Skeletal muscle tissue (tissue), 3 donors: ENCODE measurements at regions not wholly inside any gene's neighbourhood (a gene's known extent, or its start where the extent isn't known, plus 50 kb on each side); places are given as distances from the start of the nearest gene placed in this dataset.
"Not testable (repeated sequence)": the region's sequence is repeated elsewhere in the genome, so short reads cannot be mapped to it uniquely, and the experiment has no call there.

ENCODE experiments used
- H3K27ac ChIP-seq: one replicate; pipeline ENCODE4 v1.7.0; 2013; ENCODE audit warnings: mild to moderate bottlenecking, low read depth, low read length, inconsistent platforms
- H3K27me3 ChIP-seq, 3 donors: one replicate each; pipeline ENCODE4 v1.7.0; 2013; ENCODE audit warnings: low read length in 3 of 3; ENCODE audit not compliant: control insufficient read depth in 3 of 3, insufficient read depth in 3 of 3
- H3K36me3 ChIP-seq, 3 donors: one replicate each; pipeline ENCODE4 v1.7.0; 2013; ENCODE audit warnings: low read length in 3 of 3; ENCODE audit not compliant: control insufficient read depth in 3 of 3, insufficient read depth in 3 of 3
- H3K4me1 ChIP-seq, 3 donors: one replicate each; pipeline ENCODE4 v1.7.0; 2013; ENCODE audit warnings: low read length in 3 of 3, mild to moderate bottlenecking in 3 of 3; ENCODE audit not compliant: control insufficient read depth in 3 of 3, insufficient read depth in 3 of 3
- H3K4me3 ChIP-seq, 3 donors: one replicate each; pipeline ENCODE4 v1.7.0; 2013; ENCODE audit warnings: low read length in 3 of 3
- H3K9ac ChIP-seq, 3 donors: one replicate each; pipeline ENCODE4 v1.7.0; 2013; ENCODE audit warnings: low read length in 3 of 3, mild to moderate bottlenecking in 3 of 3, moderate library complexity in 2 of 3, low read depth in 1 of 3
- H3K9me3 ChIP-seq, 3 donors: one replicate each; pipeline ENCODE4 v1.7.0; 2013; ENCODE audit warnings: low read length in 3 of 3; ENCODE audit not compliant: control insufficient read depth in 3 of 3
- donor health status: Osteomylitis.

DNA sequence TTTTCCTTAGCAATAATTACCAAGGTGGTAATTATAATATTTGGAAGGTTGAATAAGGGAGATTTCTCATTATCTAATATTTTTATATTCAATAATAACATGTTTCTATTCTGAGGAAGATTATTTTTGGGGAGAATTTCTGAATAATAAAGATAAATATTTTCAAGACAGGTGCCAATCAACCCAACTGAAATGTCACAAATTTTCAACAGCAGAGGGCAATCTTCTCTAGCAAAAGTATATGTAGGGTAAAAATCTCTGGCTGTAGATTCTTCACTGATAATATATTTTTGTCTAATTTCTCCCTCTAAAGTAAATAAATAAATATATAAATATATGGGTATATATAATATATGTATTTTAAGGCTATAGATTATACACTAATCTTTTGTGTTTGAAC, 1187.2 kb upstream of the CRIM1 start:
- Histone ChIP-seq H3K4me3 (no peak overlapping the region), H3K27ac (no peak overlapping the region), H3K9me3 (no peaks in the 10 kb centered on the region), H3K4me1 (no peaks in the 10 kb centered on the region), H3K9ac (no peak overlapping the region), H3K27me3 (no peaks in the 10 kb centered on the region), H3K36me3 (no peaks in the 10 kb centered on the region)

- no peak overlapping the region for H3K9ac ChIP-seq
- H3K36me3 ChIP-seq = no peaks in the 10 kb centered on the region
- H3K27ac ChIP-seq = no peak overlapping the region
- H3K9me3 ChIP-seq = no peaks in the 10 kb centered on the region
- no peak overlapping the region for H3K4me3 ChIP-seq
- H3K4me1 ChIP-seq = no peaks in the 10 kb centered on the region
- H3K27me3 ChIP-seq = no peaks in the 10 kb centered on the region
Measured at GRCh38 chr2:35163948-35164347, 1191.6 kb upstream of the CRIM1 start.

- Histone ChIP-seq H3K27ac (no peak overlapping the region), H3K4me3 (no peak overlapping the region), H3K4me1 (no peaks in the 10 kb centered on the region), H3K36me3 (no peaks in the 10 kb centered on the region), H3K9ac (no peak overlapping the region), H3K27me3 (no peaks in the 10 kb centered on the region), H3K9me3 (no peaks in the 10 kb centered on the region)
Measured at GRCh38 chr2:35160871-35161270, 1194.7 kb upstream of the CRIM1 start.

DNA sequence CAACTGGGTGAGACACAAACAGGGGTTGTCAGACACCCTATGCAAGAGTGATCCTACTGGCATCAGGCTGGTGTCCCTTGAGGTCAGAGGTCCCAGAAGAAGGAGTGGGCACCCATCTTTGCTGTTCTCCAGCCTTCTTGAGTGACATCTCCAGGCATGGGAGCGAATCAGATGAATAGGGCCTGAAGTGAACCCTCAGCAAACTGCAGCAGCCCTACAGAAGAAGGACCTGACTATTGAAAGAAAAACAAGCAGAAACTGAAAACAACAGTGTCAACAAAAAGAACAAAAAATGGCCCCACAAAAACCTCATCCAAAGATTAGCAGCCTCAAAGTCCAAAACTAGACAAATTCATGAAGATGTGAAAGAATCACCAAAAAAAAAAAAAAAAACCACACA, 1229.7 kb upstream of the CRIM1 start:
- H3K27me3 ChIP-seq = no peaks in the 10 kb centered on the region
- H3K27ac ChIP-seq = no peak overlapping the region
- no peak overlapping the region for H3K9ac ChIP-seq
- no peaks in the 10 kb centered on the region for H3K36me3 ChIP-seq
- H3K9me3 ChIP-seq = no peaks in the 10 kb centered on the region
- H3K4me3 ChIP-seq = no peak overlapping the region
- H3K4me1 ChIP-seq = no peaks in the 10 kb centered on the region

DNA sequence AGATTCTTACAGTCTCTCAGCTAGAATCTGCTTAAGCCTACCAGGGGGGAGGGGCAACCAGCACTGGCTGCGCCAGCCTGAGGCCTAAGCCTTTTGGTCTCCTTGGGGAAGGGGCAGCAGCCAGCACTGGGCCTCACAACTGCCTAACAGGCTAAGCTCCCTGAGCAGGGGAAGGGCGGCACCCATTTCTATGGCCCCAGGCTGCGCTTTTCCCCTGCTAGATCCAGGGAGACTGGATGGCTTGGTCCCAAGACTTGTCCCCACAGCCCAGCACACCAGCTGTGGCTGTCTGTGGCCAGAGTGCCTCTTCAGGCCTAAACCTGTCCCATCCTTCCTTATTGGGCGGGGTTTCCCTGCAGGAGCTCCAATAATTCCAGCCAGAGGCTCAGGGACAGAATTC, 1230.3 kb upstream of the CRIM1 start:
- Histone ChIP-seq H3K4me1 (no peaks in the 10 kb centered on the region), H3K4me3 (no peak overlapping the region), H3K9ac (no peak overlapping the region), H3K27ac (no peak overlapping the region), H3K36me3 (no peaks in the 10 kb centered on the region), H3K9me3 (no peaks in the 10 kb centered on the region), H3K27me3 (no peaks in the 10 kb centered on the region)

DNA sequence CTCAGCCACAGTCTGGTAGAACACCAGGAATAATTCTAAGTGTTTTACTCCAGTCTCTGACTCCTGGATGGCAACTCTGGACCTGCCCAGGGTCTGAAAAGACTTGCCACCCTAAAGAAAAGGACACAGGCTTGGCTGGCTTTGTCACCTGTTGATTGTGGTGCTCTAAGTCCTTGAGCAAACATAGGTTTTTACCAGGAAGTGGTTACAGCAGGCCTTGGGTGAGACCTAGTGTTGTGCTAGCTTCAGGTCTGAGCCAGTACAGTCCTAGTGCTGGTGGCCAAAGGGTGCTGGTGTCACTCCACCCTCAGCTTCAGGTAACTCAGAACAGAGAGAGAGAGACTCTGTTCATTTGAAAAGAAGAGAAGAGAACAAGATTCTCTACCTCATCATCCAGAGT, 1239.4 kb upstream of the CRIM1 start:
- no peak overlapping the region for H3K9ac ChIP-seq
- H3K27me3 ChIP-seq = no peaks in the 10 kb centered on the region
- no peaks in the 10 kb centered on the region for H3K4me1 ChIP-seq
- no peak overlapping the region for H3K27ac ChIP-seq
- no peaks in the 10 kb centered on the region for H3K36me3 ChIP-seq
- peaks cover 0 to 4% (median 2%) of the 10 kb centered on the region in 3 donors for H3K9me3 ChIP-seq
- H3K4me3 ChIP-seq = no peak overlapping the region

DNA sequence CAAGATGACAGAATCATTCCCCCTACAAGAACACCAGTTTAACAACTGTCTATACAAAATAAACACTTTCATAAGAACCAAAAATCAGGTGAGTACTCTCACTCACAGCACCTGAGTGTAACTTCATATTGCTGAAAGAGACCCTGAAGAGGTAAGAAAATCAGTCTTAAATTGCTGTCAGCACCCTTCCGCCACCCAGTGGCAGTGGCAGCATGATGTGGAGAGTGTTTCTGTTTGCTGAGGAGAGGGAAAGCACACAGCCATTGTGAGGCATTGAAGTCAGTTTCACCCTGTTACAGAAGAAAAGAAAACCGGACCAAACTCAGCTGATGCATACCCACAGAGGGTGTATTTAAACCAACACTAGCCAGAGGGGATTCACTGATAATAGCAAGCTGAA, 1240.8 kb upstream of the CRIM1 start:
- no peak overlapping the region for H3K27ac ChIP-seq
- peaks cover 0 to 4% (median 2%) of the 10 kb centered on the region in 3 donors for H3K9me3 ChIP-seq
- no peak overlapping the region for H3K4me3 ChIP-seq
- no peaks in the 10 kb centered on the region for H3K36me3 ChIP-seq
- H3K27me3 ChIP-seq = no peaks in the 10 kb centered on the region
- H3K4me1 ChIP-seq = no peaks in the 10 kb centered on the region
- no peak overlapping the region for H3K9ac ChIP-seq

DNA sequence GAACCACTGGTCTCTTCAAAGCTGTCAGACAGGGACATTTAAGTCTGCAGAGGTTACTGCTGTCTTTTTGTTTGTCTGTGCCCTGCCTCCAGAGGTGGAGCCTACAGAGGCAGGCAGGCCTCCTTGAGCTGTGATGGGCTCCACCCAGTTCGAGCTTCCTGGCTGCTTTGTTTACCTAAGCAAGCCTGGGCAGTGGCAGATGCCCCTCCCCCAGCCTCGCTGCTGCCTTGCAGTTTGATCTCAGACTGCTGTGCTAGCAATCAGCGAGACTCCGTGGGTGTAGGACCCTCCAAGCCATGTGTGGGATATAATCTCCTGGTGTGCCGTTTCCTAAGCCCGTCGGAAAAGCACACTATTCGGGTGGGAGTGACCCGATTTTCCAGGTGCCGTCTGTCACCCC, 1243.2 kb upstream of the CRIM1 start:
- not testable (repeated sequence) for H3K27ac ChIP-seq, H3K4me1 ChIP-seq, H3K36me3 ChIP-seq, H3K27me3 ChIP-seq, H3K9ac ChIP-seq, H3K4me3 ChIP-seq, H3K9me3 ChIP-seq

DNA sequence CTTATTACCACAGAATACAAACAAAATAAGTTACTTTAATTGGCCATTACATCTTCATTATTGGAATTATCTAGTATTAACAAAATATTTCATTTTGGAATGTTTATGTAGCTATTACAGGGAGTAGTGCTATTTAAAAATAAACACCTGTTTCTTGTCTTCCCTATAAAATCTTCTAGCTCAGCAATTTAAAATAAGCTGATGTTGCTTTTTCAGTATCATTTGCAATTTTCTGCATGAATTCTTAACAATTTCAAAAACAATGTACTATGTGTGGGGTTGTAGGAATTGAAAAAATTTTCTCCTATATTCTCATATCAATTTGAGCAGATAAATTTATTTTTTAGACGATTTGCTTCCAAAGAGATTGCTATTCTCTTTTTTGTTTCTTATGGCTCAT, 1251.3 kb upstream of the CRIM1 start:
- H3K4me1 ChIP-seq = no peaks in the 10 kb centered on the region
- H3K4me3 ChIP-seq = no peak overlapping the region
- no peaks in the 10 kb centered on the region for H3K9me3 ChIP-seq
- no peak overlapping the region for H3K9ac ChIP-seq
- no peaks in the 10 kb centered on the region for H3K27me3 ChIP-seq
- H3K27ac ChIP-seq = no peak overlapping the region
- no peaks in the 10 kb centered on the region for H3K36me3 ChIP-seq

GRCh38 chr2:35099342-35099741, 1256.2 kb upstream of the CRIM1 start:
- H3K4me3 ChIP-seq = no peak overlapping the region
- H3K36me3 ChIP-seq = no peaks in the 10 kb centered on the region
- no peak overlapping the region for H3K27ac ChIP-seq
- no peaks in the 10 kb centered on the region for H3K9me3 ChIP-seq
- H3K9ac ChIP-seq = no peak overlapping the region
- no peaks in the 10 kb centered on the region for H3K27me3 ChIP-seq
- no peaks in the 10 kb centered on the region for H3K4me1 ChIP-seq

GRCh38 chr2:35082072-35082471, 1273.5 kb upstream of the CRIM1 start:
- no peaks in the 10 kb centered on the region for H3K36me3 ChIP-seq
- H3K27me3 ChIP-seq = no peaks in the 10 kb centered on the region
- H3K4me3 ChIP-seq = no peak overlapping the region
- no peak overlapping the region for H3K9ac ChIP-seq
- H3K9me3 ChIP-seq = no peaks in the 10 kb centered on the region
- H3K27ac ChIP-seq = no peak overlapping the region
- H3K4me1 ChIP-seq = no peaks in the 10 kb centered on the region
